NCI-H774 (cell line): ENCODE measurements at regions not wholly inside any gene's neighbourhood (a gene's known extent, or its start where the extent isn't known, plus 50 kb on each side); places are given as distances from the start of the nearest gene placed in this dataset.
A peak's percentile ranks its signal among the peaks of the same experiment; 100 is the strongest.
"Not testable (repeated sequence)": the region's sequence is repeated elsewhere in the genome, so short reads cannot be mapped to it uniquely, and the experiment has no call there.

Source experiments
- DNase-seq: peaks from one replicate; lab custom pipeline; 2025; lab: John Stamatoyannopoulos, UW

GRCh38 chrX:120753413-120754251, 122.0 kb downstream of the CT47B1 start:
- DNase-seq, result no peak

GRCh38 chrX:120752431-120753082, 122.7 kb upstream of the C1GALT1C1 start:
- no peak for DNase-seq

GRCh38 chrX:120751683-120752082, 121.8 kb upstream of the C1GALT1C1 start:
- DNase-seq, result peak; percentile 17

- no peak for DNase-seq
These were observed 120.5 kb upstream of the C1GALT1C1 start for GRCh38 chrX:120750381-120750780.

- peak; percentile 62 for DNase-seq
These were observed 119.4 kb upstream of the C1GALT1C1 start for GRCh38 chrX:120749141-120749846.

GRCh38 chrX:120746153-120746552, 116.3 kb upstream of the C1GALT1C1 start:
- DNase-seq, result no peak

GRCh38 chrX:120742946-120743665, 113.3 kb upstream of the C1GALT1C1 start:
- DNase-seq, result no peak

- DNase-seq, result no peak
These were observed 111.6 kb upstream of the C1GALT1C1 start for GRCh38 chrX:120741452-120741851.

GRCh38 chrX:120740072-120740471, 110.2 kb upstream of the C1GALT1C1 start:
- no peak for DNase-seq

- DNase-seq, result no peak
These were observed 109.4 kb upstream of the C1GALT1C1 start for GRCh38 chrX:120739300-120739699.

- no peak for DNase-seq
These were observed 107.1 kb upstream of the C1GALT1C1 start for GRCh38 chrX:120736989-120737388.

- no peak for DNase-seq
These were observed 106.1 kb upstream of the C1GALT1C1 start for GRCh38 chrX:120735966-120736365.

GRCh38 chrX:120732879-120733278, 103.0 kb upstream of the C1GALT1C1 start:
- no peak for DNase-seq

GRCh38 chrX:120732461-120732860, 102.6 kb upstream of the C1GALT1C1 start:
- DNase-seq, result no peak

GRCh38 chrX:120731386-120731785, 101.5 kb upstream of the C1GALT1C1 start:
- no peak for DNase-seq

GRCh38 chrX:120729506-120730255, 99.8 kb upstream of the C1GALT1C1 start:
- not testable (repeated sequence) for DNase-seq

- no peak for DNase-seq
These were observed 98.1 kb upstream of the C1GALT1C1 start for GRCh38 chrX:120727911-120728310.

- no peak for DNase-seq
These were observed 97.6 kb upstream of the C1GALT1C1 start for GRCh38 chrX:120727452-120727851.

GRCh38 chrX:120726294-120726693, 96.4 kb upstream of the C1GALT1C1 start:
- DNase-seq, result no peak

GRCh38 chrX:120725874-120726273, 96.0 kb upstream of the C1GALT1C1 start:
- DNase-seq, result no peak

- DNase-seq, result no peak
These were observed 89.8 kb upstream of the C1GALT1C1 start for GRCh38 chrX:120719622-120720021.
